ENCODE measurements at regions not wholly inside any gene's neighbourhood (a gene's known extent, or its start where the extent isn't known, plus 50 kb on each side); places are given as distances from the start of the nearest gene placed in this dataset.
A peak's percentile ranks its signal among the peaks of the same experiment; 100 is the strongest.

DNA sequence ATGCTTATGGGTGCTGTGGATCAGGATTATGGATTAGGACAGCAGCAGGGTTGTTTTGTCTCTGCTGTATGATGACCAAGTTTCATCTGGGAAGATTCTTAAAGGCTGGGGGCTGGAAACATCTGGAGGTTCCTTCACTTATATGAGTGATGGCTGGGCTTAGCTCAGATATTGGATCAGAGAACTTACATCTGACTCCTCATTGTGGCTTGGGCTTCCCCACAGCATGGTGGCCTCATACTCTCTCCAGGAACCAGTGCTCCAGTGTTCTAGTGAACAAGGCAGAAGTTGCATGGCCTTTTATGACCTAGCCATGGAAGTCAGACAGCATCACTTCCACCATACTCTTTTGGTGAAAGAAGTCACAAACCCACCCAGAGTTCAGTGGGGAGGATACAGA is 336.1 kb upstream of the TBX3 start:
- Histone ChIP-seq H3K9me3 (ENCODE audit: low read depth) (no peaks in the 10 kb centered on the region), H4K20me1 (ENCODE audit: low read depth) (no peaks in the 10 kb centered on the region), H3K9ac (no peak overlapping the region), H3K4me3 (no peak overlapping the region), H3K27me3 (no peaks in the 10 kb centered on the region), H3K27ac (no peak overlapping the region), H3K79me2 (ENCODE audit: low read depth) (no peaks in the 10 kb centered on the region), H3K4me2 (no peak overlapping the region), H3K4me1 (no peaks in the 10 kb centered on the region), H3K36me3 (no peaks in the 10 kb centered on the region), H3F3A (ENCODE audit: low read depth) (no peaks in the 10 kb centered on the region), H2AFZ (replicated peaks) (no peak overlapping the region)
- DNase-seq (ENCODE audit: low spot score), result no peak
- H3K9me3 Mint-ChIP-seq, result peaks cover 11% of the 10 kb centered on the region
- no peaks in the 10 kb centered on the region for H3K4me1 Mint-ChIP-seq
- H3K27ac Mint-ChIP-seq, result no peak overlapping the region
- no peaks in the 10 kb centered on the region for H3K36me3 Mint-ChIP-seq
- H3K27me3 Mint-ChIP-seq (ENCODE audit: insufficient read depth, low read depth), result peaks cover 12% of the 10 kb centered on the region
- no peak for TF ChIP-seq CTCF (IDR thresholded peaks at IDR 0.05)
- no peak for TF ChIP-seq EZH2 (IDR thresholded peaks at IDR 0.05)
- TF ChIP-seq EZH2phosphoT487 (IDR thresholded peaks at IDR 0.05), result no peak
- no peak overlapping the region for H3K4me3 Mint-ChIP-seq

- no peaks in the 10 kb centered on the region for H3K9me3 ChIP-seq (ENCODE audit: low read depth)
- H3F3A ChIP-seq (ENCODE audit: low read depth), result no peaks in the 10 kb centered on the region
- H3K27me3 ChIP-seq, result no peaks in the 10 kb centered on the region
- Mint-ChIP-seq H3K9me3 (peaks cover 11% of the 10 kb centered on the region), H3K4me3 (no peak overlapping the region), H3K27me3 (ENCODE audit: insufficient read depth, low read depth) (peaks cover 12% of the 10 kb centered on the region), H3K27ac (no peak overlapping the region), H3K36me3 (no peaks in the 10 kb centered on the region), H3K4me1 (no peaks in the 10 kb centered on the region)
- no peaks in the 10 kb centered on the region for H3K36me3 ChIP-seq
- no peak overlapping the region for H3K4me2 ChIP-seq
- H2AFZ ChIP-seq (replicated peaks), result no peak overlapping the region
- no peaks in the 10 kb centered on the region for H3K4me1 ChIP-seq
- H3K9ac ChIP-seq, result no peak overlapping the region
- H3K79me2 ChIP-seq (ENCODE audit: low read depth), result no peaks in the 10 kb centered on the region
- no peaks in the 10 kb centered on the region for H4K20me1 ChIP-seq (ENCODE audit: low read depth)
- H3K4me3 ChIP-seq, result no peak overlapping the region
- TF ChIP-seq EZH2 (IDR thresholded peaks at IDR 0.05), result no peak
- TF ChIP-seq EZH2phosphoT487 (IDR thresholded peaks at IDR 0.05), result no peak
- no peak for TF ChIP-seq CTCF (IDR thresholded peaks at IDR 0.05)
- H3K27ac ChIP-seq, result no peak overlapping the region
- DNase-seq (ENCODE audit: low spot score), result no peak
These were observed 333.4 kb upstream of the TBX3 start for GRCh38 chr12:115017346-115017745.

DNA sequence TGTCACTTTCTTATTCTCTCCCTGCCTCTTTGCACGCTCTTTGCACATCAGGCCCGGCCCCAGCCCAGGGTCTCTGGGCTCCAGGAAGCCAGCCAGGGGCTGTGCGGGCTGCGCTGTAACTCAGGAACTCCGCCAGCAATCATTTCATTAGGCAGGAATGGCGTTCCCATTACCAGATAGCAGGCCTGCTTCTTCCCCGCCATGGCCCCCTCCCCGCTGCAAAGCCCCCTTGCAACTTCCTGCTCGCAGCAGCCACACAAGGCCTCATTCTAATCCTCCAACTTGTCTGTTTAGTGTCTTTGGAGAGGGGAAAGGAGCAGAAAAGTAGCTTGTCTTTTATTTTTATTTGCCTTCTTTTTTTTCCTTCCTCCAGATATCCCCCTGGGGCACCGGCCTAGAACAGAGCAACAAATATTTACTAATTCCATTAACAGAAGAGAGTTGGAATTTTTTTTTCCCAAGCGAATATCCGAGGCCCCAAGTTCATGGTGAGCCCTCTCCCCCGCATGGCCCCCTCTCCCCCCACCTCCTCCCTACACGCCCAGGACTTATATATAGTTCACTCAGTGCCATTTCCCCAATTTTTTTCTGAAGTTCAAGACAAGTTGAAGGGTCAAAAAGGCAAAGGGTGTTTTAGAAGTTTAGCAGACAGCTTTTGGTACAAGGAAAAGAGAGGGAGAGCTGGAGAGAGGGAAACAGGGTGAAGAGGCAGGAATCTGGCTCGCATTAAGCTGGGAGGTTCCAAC is 329.4 kb upstream of the TBX3 start:
- no peaks in the 10 kb centered on the region for H3K27me3 ChIP-seq
- no peaks in the 10 kb centered on the region for H3K4me1 ChIP-seq
- no peak overlapping the region for H3K27ac ChIP-seq
- no peak overlapping the region for H3K9ac ChIP-seq
- no peak overlapping the region for H3K4me3 Mint-ChIP-seq
- H3K36me3 ChIP-seq, result no peaks in the 10 kb centered on the region
- no peaks in the 10 kb centered on the region for H4K20me1 ChIP-seq (ENCODE audit: low read depth)
- H3K4me2 ChIP-seq, result no peak overlapping the region
- H3K9me3 Mint-ChIP-seq, result peaks cover 2% of the 10 kb centered on the region
- peaks cover 4% of the 10 kb centered on the region for H3K27me3 Mint-ChIP-seq (ENCODE audit: insufficient read depth, low read depth)
- H3F3A ChIP-seq (ENCODE audit: low read depth), result no peaks in the 10 kb centered on the region
- no peak overlapping the region for H3K4me3 ChIP-seq
- H3K79me2 ChIP-seq (ENCODE audit: low read depth), result no peaks in the 10 kb centered on the region
- no peaks in the 10 kb centered on the region for H3K4me1 Mint-ChIP-seq
- H2AFZ ChIP-seq (replicated peaks), result peak overlapping the region; percentile 45
- no peak overlapping the region for H3K27ac Mint-ChIP-seq
- no peaks in the 10 kb centered on the region for H3K9me3 ChIP-seq (ENCODE audit: low read depth)
- no peaks in the 10 kb centered on the region for H3K36me3 Mint-ChIP-seq
- no peak for TF ChIP-seq EZH2phosphoT487 (IDR thresholded peaks at IDR 0.05)
- no peak for TF ChIP-seq EZH2 (IDR thresholded peaks at IDR 0.05)
- TF ChIP-seq CTCF (IDR thresholded peaks at IDR 0.05), result no peak
- DNase-seq (ENCODE audit: low spot score), result peak; percentile 9
